Stimulated activated naive CD8-positive, alpha-beta T cell treated with anti-CD3 and anti-CD28 coated beads, Interleukin-15, amount 100 ng/mL, for 72 hours (primary cell): ENCODE measurements at regions not wholly inside any gene's neighbourhood (a gene's known extent, or its start where the extent isn't known, plus 50 kb on each side); places are given as distances from the start of the nearest gene placed in this dataset.

ENCODE experiments used
- ATAC-seq: fragments of 150-1000 bp; cut with Tn5 transposase; 2 replicates; pipeline ENCODE4 v1.10.0; 2021; ENCODE audit warnings: mild to moderate bottlenecking, moderate library complexity
- DNase-seq, 2 donors: peaks; one replicate each; pipeline ENCODE4 v3.0.0; 2021 to 2022
- H3K27ac Mint-ChIP-seq, 2 donors: one replicate each; pipeline ENCODE4 v1.8.0; 2022; ENCODE audit warnings: mild to moderate bottlenecking in 2 of 2, mixed read lengths in 2 of 2, moderate library complexity in 2 of 2
- H3K27me3 Mint-ChIP-seq: one replicate; pipeline ENCODE4 v1.8.0; 2022; ENCODE audit warnings: mixed read lengths
- H3K4me1 Mint-ChIP-seq: one replicate; pipeline ENCODE4 v1.8.0; 2022; ENCODE audit warnings: mild to moderate bottlenecking, mixed read lengths
- H3K4me3 Mint-ChIP-seq, 2 donors: one replicate each; pipeline ENCODE4 v1.8.0; 2022; ENCODE audit warnings: mild to moderate bottlenecking in 2 of 2, mixed read lengths in 2 of 2, moderate library complexity in 1 of 2
- H3K9me3 Mint-ChIP-seq, 2 donors: one replicate each; pipeline ENCODE4 v1.8.0; 2022; ENCODE audit warnings: mixed read lengths in 2 of 2

GRCh38 chr5:68930139-68930538 is 163.7 kb upstream of the SLC30A5 start:
- Mint-ChIP-seq H3K9me3 (peaks cover 17 to 41% of the 10 kb centered on the region in 2 donors), H3K27me3 (no peaks in the 10 kb centered on the region), H3K4me1 (no peaks in the 10 kb centered on the region), H3K27ac (no peak overlapping the region), H3K4me3 (no peak overlapping the region)
- ATAC-seq (no peak), DNase-seq (no peak)

GRCh38 chr5:68932830-68933434 is 160.9 kb upstream of the SLC30A5 start:
- Mint-ChIP-seq H3K9me3 (peaks cover 20 to 41% of the 10 kb centered on the region in 2 donors), H3K4me1 (no peaks in the 10 kb centered on the region), H3K27me3 (no peaks in the 10 kb centered on the region), H3K27ac (no peak overlapping the region), H3K4me3 (no peak overlapping the region)
- DNase-seq (peak; percentile 5 to 12), ATAC-seq (no peak)

DNA sequence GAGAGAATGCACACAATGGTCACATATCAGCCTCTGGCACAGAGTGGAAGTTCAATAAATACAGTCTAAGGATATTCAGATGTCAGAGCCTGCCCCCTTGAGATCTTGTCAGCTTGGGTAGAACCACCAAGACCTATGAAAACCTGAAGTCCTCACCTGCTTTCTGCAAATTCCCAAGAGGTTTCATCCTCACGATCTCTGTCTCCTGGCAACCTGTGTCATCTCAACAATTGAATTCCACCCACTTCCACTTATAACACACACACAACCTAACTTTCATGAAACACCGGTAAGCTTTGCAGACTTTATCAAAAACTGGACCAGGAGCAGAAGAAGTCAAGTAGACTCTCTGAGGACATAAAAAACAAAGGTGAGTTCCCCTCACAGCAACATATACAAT is 151.6 kb upstream of the SLC30A5 start:
- H3K27ac Mint-ChIP-seq, result no peak overlapping the region
- ATAC-seq (no peak), DNase-seq (no peak)
- H3K4me3 Mint-ChIP-seq, result no peak overlapping the region
- H3K9me3 Mint-ChIP-seq, result peaks cover 5 to 24% of the 10 kb centered on the region in 2 donors
- H3K4me1 Mint-ChIP-seq, result no peaks in the 10 kb centered on the region
- H3K27me3 Mint-ChIP-seq, result no peaks in the 10 kb centered on the region

DNA sequence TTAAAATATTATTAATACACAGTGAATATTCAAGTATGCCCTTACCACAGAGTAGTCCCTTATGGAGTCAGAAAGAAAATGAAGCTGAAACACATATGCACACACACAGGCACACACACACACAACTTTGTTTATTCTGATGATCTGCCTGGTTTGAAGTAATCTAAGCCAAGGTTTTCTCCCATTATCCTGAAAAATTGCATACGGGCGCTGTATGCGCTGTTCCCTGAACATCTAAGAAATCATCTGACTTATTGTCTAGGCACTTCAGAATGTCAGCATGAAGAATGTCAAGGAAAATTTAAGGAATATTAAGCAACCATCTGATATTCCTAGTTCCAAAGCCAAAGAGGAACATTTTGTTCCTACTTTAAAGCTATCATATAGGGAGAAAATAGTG is 147.1 kb upstream of the SLC30A5 start:
- ATAC-seq, result no peak
- Mint-ChIP-seq H3K9me3 (peaks cover 5 to 15% of the 10 kb centered on the region in 2 donors), H3K27me3 (no peaks in the 10 kb centered on the region), H3K4me1 (no peaks in the 10 kb centered on the region), H3K27ac (no peak overlapping the region), H3K4me3 (no peak overlapping the region)
- DNase-seq, result no peak

- no peak overlapping the region for H3K4me3 Mint-ChIP-seq
- DNase-seq, result no peak
Measured at GRCh38 chr5:68947986-68948385, 145.8 kb upstream of the SLC30A5 start.

GRCh38 chr5:68949256-68949655 is 144.6 kb upstream of the SLC30A5 start:
- no peaks in the 10 kb centered on the region for H3K9me3 Mint-ChIP-seq
- no peaks in the 10 kb centered on the region for H3K4me1 Mint-ChIP-seq
- no peaks in the 10 kb centered on the region for H3K27me3 Mint-ChIP-seq
- H3K27ac Mint-ChIP-seq, result no peak overlapping the region
- ATAC-seq (no peak), DNase-seq (no peak)
- H3K4me3 Mint-ChIP-seq, result no peak overlapping the region

More at GRCh38 chr5:68947986-68948385, 145.8 kb upstream of the SLC30A5 start:
- H3K27ac Mint-ChIP-seq, result no peak overlapping the region
- peaks cover 1 to 9% of the 10 kb centered on the region in 2 donors for H3K9me3 Mint-ChIP-seq
- no peak for ATAC-seq
- H3K4me1 Mint-ChIP-seq, result no peaks in the 10 kb centered on the region
- H3K27me3 Mint-ChIP-seq, result no peaks in the 10 kb centered on the region

- Mint-ChIP-seq H3K27me3 (no peaks in the 10 kb centered on the region), H3K4me3 (no peak overlapping the region), H3K9me3 (no peaks in the 10 kb centered on the region), H3K4me1 (no peaks in the 10 kb centered on the region), H3K27ac (no peak overlapping the region)
- ATAC-seq, result no peak
- DNase-seq, result no peak
Measured at GRCh38 chr5:68949711-68950110, 144.1 kb upstream of the SLC30A5 start.

DNA sequence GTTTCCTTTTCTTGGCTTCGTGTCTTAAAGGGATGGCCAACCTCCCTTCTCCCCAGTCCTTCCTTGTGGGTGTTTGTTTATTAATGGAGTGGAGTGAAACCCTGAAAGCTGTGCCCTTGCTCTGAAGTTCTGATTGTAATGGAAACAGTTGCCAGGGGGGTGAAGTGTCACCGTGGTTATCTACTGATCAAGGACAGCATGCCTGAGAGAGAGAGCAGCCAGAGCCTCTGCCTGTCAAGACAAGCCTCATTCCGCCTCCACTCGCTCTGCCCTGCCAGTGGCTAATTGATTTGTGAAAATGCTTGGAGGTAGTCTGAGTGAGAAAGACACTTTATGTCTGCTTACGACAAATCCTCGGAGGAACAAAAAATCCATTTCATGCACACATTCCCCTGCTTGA is 143.7 kb upstream of the SLC30A5 start:
- Mint-ChIP-seq H3K4me3 (no peak overlapping the region), H3K27me3 (no peaks in the 10 kb centered on the region), H3K4me1 (no peaks in the 10 kb centered on the region), H3K9me3 (no peaks in the 10 kb centered on the region), H3K27ac (no peak overlapping the region)
- ATAC-seq (no peak), DNase-seq (no peak)

- no peaks in the 10 kb centered on the region for H3K9me3 Mint-ChIP-seq
- no peak overlapping the region for H3K4me3 Mint-ChIP-seq
- ATAC-seq, result no peak
Measured at GRCh38 chr5:68950930-68951329, 142.9 kb upstream of the SLC30A5 start.

DNA sequence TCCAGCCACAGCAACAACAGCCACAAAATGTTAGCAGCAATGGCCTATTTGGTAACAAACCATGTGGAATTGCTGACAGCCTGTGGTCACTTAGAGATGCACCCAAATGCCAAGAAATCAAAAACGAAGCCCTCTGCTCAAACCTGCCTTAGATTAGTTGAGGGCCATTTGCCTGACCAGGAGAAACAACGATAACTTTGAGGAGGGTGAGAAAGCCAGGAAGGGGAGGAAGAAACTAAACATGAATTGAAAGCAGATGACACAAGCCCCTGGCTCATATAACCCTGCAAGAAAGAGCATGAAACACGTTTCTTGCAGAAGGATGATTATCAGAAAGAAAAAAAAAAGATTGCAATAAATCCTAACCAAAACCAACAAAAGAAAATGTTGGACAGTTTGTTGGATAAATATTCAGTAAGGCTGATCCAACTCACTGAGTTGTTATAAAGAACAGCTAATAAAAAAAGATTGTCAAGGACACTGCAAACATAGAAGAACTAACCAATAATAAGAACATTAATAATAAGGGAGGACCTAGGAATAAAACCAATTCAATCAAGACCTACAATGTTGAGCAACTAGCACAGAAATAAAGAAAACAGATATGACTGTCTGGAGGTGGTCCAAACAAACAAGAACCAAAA is 140.5 kb upstream of the SLC30A5 start:
- ATAC-seq (no peak), DNase-seq (no peak)
- Mint-ChIP-seq H3K27me3 (no peaks in the 10 kb centered on the region), H3K4me1 (no peaks in the 10 kb centered on the region), H3K9me3 (no peaks in the 10 kb centered on the region), H3K4me3 (no peak overlapping the region), H3K27ac (no peak overlapping the region)

More at GRCh38 chr5:68950930-68951329, 142.9 kb upstream of the SLC30A5 start:
- no peak for DNase-seq
- H3K27ac Mint-ChIP-seq, result no peak overlapping the region
- H3K4me1 Mint-ChIP-seq, result no peaks in the 10 kb centered on the region
- H3K27me3 Mint-ChIP-seq, result no peaks in the 10 kb centered on the region

- no peak overlapping the region for H3K27ac Mint-ChIP-seq
- DNase-seq, result no peak
- H3K27me3 Mint-ChIP-seq, result no peaks in the 10 kb centered on the region
- H3K4me3 Mint-ChIP-seq, result no peak overlapping the region
- ATAC-seq, result no peak
- H3K9me3 Mint-ChIP-seq, result no peaks in the 10 kb centered on the region
- H3K4me1 Mint-ChIP-seq, result no peaks in the 10 kb centered on the region
Measured at GRCh38 chr5:68953875-68954617, 139.8 kb upstream of the SLC30A5 start.

- Mint-ChIP-seq H3K9me3 (no peaks in the 10 kb centered on the region), H3K4me3 (no peak overlapping the region), H3K4me1 (no peaks in the 10 kb centered on the region), H3K27me3 (no peaks in the 10 kb centered on the region), H3K27ac (no peak overlapping the region)
- no peak for ATAC-seq
- no peak for DNase-seq
Measured at GRCh38 chr5:68954618-68954910, 139.2 kb upstream of the SLC30A5 start.

DNA sequence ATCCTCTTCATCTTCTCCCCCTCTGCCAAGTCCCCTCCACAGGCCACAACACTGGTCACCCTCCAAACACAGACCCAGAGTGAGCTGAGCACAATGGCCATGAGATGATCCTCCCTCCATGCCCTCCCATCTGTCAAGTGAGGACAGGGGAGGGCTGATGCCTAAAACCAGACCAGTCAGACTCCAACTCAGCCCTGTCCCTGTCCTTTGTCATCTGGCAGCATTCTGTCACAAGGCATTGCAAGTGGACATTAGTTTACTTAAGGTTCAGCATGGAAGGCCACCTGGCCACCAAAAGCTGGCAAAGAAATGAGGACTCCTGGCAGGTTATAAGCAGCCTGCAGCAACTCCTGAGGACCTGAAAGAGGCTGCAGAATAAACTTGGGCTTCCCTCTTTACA is 136.2 kb upstream of the SLC30A5 start:
- Mint-ChIP-seq H3K9me3 (no peaks in the 10 kb centered on the region), H3K27ac (no peak overlapping the region), H3K4me1 (no peaks in the 10 kb centered on the region), H3K27me3 (no peaks in the 10 kb centered on the region), H3K4me3 (no peak overlapping the region)
- ATAC-seq (no peak), DNase-seq (no peak)

GRCh38 chr5:68958428-68958827 is 135.4 kb upstream of the SLC30A5 start:
- Mint-ChIP-seq H3K27me3 (no peaks in the 10 kb centered on the region), H3K9me3 (no peaks in the 10 kb centered on the region), H3K4me3 (no peak overlapping the region), H3K4me1 (no peaks in the 10 kb centered on the region), H3K27ac (no peak overlapping the region)
- DNase-seq (no peak), ATAC-seq (no peak)

DNA sequence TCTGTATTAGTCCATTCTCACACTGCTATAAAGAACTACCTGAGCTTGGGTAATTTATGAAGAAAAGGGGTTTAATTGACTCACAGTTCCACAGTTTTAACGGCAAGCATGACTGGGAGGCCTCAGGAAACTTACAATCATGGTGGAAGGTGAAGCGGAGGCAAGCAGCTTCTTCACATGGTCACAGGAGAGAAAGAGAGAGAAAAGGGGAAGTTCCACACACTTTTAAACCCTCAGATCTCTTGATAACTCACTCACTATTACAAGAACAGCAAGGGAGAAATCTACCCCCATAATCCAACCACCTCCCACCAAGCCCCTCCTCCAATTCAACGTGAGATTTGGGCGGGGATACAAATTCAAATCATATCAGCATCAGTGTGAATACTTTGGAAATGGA is 133.4 kb upstream of the SLC30A5 start:
- no peak overlapping the region for H3K4me3 Mint-ChIP-seq
- H3K27ac Mint-ChIP-seq, result no peak overlapping the region

GRCh38 chr5:68960961-68961360 is 132.9 kb upstream of the SLC30A5 start:
- DNase-seq (no peak), ATAC-seq (no peak)
- no peaks in the 10 kb centered on the region for H3K4me1 Mint-ChIP-seq
- H3K4me3 Mint-ChIP-seq, result no peak overlapping the region
- no peaks in the 10 kb centered on the region for H3K27me3 Mint-ChIP-seq
- H3K9me3 Mint-ChIP-seq, result no peaks in the 10 kb centered on the region
- no peak overlapping the region for H3K27ac Mint-ChIP-seq

More for the DNA sequence above, 133.4 kb upstream of the SLC30A5 start:
- Mint-ChIP-seq H3K27me3 (no peaks in the 10 kb centered on the region), H3K4me1 (no peaks in the 10 kb centered on the region), H3K9me3 (no peaks in the 10 kb centered on the region)
- DNase-seq (no peak), ATAC-seq (no peak)
